Vagina (tissue), 2 donors: ENCODE measurements at regions not wholly inside any gene's neighbourhood (a gene's known extent, or its start where the extent isn't known, plus 50 kb on each side); places are given as distances from the start of the nearest gene placed in this dataset.

ENCODE experiments used
- POLR2A ChIP-seq, 2 donors: fragments of 450-650 bp; IDR thresholded peaks; one replicate each; pipeline ENCODE4 v1.6.1; 2017; ENCODE audit warnings: antibody characterized with exemption in 2 of 2, mild to moderate bottlenecking in 2 of 2, moderate library complexity in 2 of 2
- TF ChIP-seq, protein P1 (sequence below), 3 experiments: fragments of 450-650 bp in 2 of 3; fragments of 200-600 bp in 1 of 3; sonication (generic) in 1 of 3; IDR thresholded peaks; one replicate each; pipeline ENCODE4 v1.5.1; 2017 to 2019; ENCODE audit warnings: antibody characterized with exemption in 3 of 3, mild to moderate bottlenecking in 2 of 3, moderate library complexity in 2 of 3

DNA sequence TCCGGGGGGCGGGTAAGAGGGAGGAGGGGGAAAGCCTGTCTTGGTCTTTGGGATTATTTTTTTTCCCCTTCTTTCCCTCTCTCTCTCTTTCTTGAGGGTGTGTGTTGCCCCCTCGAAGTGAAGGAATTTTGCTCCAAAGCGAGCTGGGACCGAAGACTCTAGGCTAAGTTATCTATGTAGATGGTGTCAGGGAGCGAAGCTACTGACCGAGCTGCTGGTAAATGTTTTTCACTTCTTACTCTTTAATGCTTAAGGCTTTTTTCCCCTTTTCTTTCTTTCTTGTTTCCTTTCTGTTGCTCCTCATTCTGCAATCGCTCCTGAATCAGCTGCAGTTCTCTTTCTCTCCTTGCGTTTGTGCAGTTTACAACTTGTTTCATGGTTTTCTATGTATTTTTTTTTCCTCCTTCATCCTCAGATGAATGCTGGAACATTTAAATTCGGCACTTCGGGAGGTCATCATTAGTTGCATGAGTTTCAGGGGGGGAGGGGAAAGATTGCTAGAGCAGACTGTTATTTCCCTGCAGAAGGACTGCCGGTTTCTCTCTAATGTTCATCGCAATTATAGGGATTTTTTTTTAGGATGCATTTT is 1312.0 kb upstream of the WWC1 start:
- no peak for TF ChIP-seq POLR2A (IDR thresholded peaks at IDR 0.05)
- TF ChIP-seq, protein P1, sequence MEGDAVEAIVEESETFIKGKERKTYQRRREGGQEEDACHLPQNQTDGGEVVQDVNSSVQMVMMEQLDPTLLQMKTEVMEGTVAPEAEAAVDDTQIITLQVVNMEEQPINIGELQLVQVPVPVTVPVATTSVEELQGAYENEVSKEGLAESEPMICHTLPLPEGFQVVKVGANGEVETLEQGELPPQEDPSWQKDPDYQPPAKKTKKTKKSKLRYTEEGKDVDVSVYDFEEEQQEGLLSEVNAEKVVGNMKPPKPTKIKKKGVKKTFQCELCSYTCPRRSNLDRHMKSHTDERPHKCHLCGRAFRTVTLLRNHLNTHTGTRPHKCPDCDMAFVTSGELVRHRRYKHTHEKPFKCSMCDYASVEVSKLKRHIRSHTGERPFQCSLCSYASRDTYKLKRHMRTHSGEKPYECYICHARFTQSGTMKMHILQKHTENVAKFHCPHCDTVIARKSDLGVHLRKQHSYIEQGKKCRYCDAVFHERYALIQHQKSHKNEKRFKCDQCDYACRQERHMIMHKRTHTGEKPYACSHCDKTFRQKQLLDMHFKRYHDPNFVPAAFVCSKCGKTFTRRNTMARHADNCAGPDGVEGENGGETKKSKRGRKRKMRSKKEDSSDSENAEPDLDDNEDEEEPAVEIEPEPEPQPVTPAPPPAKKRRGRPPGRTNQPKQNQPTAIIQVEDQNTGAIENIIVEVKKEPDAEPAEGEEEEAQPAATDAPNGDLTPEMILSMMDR (IDR thresholded peaks at IDR 0.05): no peak
